Transverse colon (tissue), 4 donors: ENCODE measurements at regions not wholly inside any gene's neighbourhood (a gene's known extent, or its start where the extent isn't known, plus 50 kb on each side); places are given as distances from the start of the nearest gene placed in this dataset.

ENCODE experiments used
- POLR2A ChIP-seq: fragments of 450-650 bp; IDR thresholded peaks from one replicate; pipeline ENCODE4 v1.6.1; 2016; ENCODE audit warnings: antibody characterized with exemption, mild to moderate bottlenecking, moderate library complexity
- POLR2AphosphoS5 ChIP-seq, 3 donors: sonication (generic); formaldehyde crosslinking; IDR thresholded peaks; one replicate each; pipeline ENCODE4 v1.6.1; 2016; ENCODE audit warnings: antibody characterized with exemption in 3 of 3
- TF ChIP-seq, protein P1 (sequence below), 5 experiments: fragments of 200-600 bp in 3 of 5; fragments of 450-650 bp in 2 of 5; sonication (generic) in 3 of 5; IDR thresholded peaks; 1 replicate in 2 of 5; 2 replicates in 3 of 5; pipeline ENCODE4 v1.5.1; 2016 to 2017; ENCODE audit warnings: antibody characterized with exemption in 5 of 5, inconsistent platforms in 3 of 5, mild to moderate bottlenecking in 2 of 5, moderate library complexity in 1 of 5

DNA sequence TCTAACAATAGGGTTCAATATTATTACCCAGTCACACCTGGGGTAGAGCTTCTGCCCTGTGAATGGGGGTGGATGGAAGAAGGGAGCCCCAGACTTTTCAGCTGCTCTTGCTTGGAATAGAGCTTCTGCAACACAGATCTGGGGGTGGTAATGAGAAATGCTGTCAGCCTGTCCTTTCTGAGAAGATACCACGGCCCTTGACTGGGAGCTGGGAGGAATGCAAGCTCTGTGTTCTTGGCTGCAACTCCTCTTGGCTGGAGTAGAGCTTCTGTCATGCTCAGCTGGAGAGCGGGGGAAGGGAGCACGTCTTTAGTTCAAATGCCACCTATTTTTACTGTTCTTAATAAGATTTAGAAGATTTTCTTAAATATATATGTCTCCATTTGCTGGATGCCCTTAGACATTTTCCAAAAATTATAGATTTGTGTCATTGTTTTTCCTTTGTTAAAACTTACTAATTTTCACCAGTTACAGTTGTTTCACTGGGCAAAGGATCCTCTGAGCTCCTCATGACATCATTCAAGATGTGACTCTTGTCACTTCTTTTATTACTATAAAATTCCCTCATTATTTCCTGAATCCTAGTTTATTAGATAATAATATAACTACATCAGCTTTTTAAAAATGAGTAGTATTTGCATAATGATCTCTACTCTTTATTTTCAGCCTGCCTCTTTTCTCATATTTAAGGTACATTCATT, 180.0 kb upstream of the TGFBR2 start:
- TF ChIP-seq, protein P1, sequence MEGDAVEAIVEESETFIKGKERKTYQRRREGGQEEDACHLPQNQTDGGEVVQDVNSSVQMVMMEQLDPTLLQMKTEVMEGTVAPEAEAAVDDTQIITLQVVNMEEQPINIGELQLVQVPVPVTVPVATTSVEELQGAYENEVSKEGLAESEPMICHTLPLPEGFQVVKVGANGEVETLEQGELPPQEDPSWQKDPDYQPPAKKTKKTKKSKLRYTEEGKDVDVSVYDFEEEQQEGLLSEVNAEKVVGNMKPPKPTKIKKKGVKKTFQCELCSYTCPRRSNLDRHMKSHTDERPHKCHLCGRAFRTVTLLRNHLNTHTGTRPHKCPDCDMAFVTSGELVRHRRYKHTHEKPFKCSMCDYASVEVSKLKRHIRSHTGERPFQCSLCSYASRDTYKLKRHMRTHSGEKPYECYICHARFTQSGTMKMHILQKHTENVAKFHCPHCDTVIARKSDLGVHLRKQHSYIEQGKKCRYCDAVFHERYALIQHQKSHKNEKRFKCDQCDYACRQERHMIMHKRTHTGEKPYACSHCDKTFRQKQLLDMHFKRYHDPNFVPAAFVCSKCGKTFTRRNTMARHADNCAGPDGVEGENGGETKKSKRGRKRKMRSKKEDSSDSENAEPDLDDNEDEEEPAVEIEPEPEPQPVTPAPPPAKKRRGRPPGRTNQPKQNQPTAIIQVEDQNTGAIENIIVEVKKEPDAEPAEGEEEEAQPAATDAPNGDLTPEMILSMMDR (IDR thresholded peaks at IDR 0.05): no peak
- peak in 2 of 3 donors; percentile 48 to 49 for TF ChIP-seq POLR2AphosphoS5 (IDR thresholded peaks at IDR 0.05)
- no peak for TF ChIP-seq POLR2A
